Lower lobe of right lung (tissue), 2 donors: ENCODE measurements at regions not wholly inside any gene's neighbourhood (a gene's known extent, or its start where the extent isn't known, plus 50 kb on each side); places are given as distances from the start of the nearest gene placed in this dataset.

ENCODE experiments used
- ATAC-seq, 2 donors: fragments of 200-7000 bp; cut with Tn5 transposase; one replicate each; pipeline ENCODE4 v1.9.1; 2020 to 2022; ENCODE audit warnings: mild to moderate bottlenecking in 2 of 2, moderate library complexity in 2 of 2
- DNase-seq: peaks from one replicate; pipeline ENCODE4 v3.0.0-alpha.2; 2020
- H3K27ac ChIP-seq: fragments of 200-600 bp; one replicate; pipeline ENCODE4 v1.8.0; 2022
- H3K27me3 ChIP-seq: fragments of 200-600 bp; one replicate; pipeline ENCODE4 v1.8.0; 2022; ENCODE audit warnings: low read depth
- H3K36me3 ChIP-seq: fragments of 200-600 bp; one replicate; pipeline ENCODE4 v1.8.0; 2022; ENCODE audit warnings: mild to moderate bottlenecking
- H3K4me1 ChIP-seq: fragments of 200-600 bp; one replicate; pipeline ENCODE4 v1.8.0; 2022
- H3K4me3 ChIP-seq: fragments of 200-600 bp; one replicate; pipeline ENCODE4 v1.8.0; 2022; ENCODE audit warnings: mild to moderate bottlenecking
- H3K9me3 ChIP-seq: fragments of 200-600 bp; one replicate; pipeline ENCODE4 v1.8.0; 2022
- intact Hi-C: fragments of 100-400 bp; cut with DNase I; formaldehyde crosslinking; loops from one replicate; pipeline ENCODE4 v1.11.0; 2022
- TF ChIP-seq, protein P1 (sequence below): fragments of 200-600 bp; IDR thresholded peaks from one replicate; pipeline ENCODE4 v1.8.0; 2022; ENCODE audit warnings: antibody characterized with exemption, mild to moderate bottlenecking
- donor health status: DM: no; HTN: yes; CAD: no; lungs with severe emphysema.

DNA sequence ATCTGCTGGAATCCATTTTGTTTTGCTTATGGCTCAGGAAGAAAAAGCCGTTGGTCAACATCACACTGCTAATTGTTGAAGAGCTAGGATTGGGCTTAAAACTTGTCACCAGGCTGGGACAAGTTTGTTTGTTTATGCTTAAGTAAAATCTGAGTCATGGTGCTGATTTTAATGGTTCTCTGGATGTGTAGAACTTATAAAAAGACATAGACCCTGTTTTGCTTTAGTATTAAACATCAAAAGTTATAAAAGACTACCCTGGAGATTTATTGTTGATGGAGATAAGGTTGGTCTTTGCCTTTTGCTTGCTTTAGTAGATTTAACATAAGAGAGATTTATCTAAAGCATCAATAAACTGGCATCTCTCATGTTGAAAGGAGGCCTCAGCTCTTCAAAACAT, 348.2 kb upstream of the GOLIM4 start:
- H3K9me3 ChIP-seq, result no peaks in the 10 kb centered on the region
- intact Hi-C loops, result no loop called here
- no peak overlapping the region for H3K27ac ChIP-seq
- H3K36me3 ChIP-seq, result no peaks in the 10 kb centered on the region
- no peaks in the 10 kb centered on the region for H3K4me1 ChIP-seq
- no peaks in the 10 kb centered on the region for H3K27me3 ChIP-seq
- DNase-seq (no peak), ATAC-seq (no peak)
- H3K4me3 ChIP-seq, result no peak overlapping the region
- TF ChIP-seq, protein P1, sequence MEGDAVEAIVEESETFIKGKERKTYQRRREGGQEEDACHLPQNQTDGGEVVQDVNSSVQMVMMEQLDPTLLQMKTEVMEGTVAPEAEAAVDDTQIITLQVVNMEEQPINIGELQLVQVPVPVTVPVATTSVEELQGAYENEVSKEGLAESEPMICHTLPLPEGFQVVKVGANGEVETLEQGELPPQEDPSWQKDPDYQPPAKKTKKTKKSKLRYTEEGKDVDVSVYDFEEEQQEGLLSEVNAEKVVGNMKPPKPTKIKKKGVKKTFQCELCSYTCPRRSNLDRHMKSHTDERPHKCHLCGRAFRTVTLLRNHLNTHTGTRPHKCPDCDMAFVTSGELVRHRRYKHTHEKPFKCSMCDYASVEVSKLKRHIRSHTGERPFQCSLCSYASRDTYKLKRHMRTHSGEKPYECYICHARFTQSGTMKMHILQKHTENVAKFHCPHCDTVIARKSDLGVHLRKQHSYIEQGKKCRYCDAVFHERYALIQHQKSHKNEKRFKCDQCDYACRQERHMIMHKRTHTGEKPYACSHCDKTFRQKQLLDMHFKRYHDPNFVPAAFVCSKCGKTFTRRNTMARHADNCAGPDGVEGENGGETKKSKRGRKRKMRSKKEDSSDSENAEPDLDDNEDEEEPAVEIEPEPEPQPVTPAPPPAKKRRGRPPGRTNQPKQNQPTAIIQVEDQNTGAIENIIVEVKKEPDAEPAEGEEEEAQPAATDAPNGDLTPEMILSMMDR, result no peak

DNA sequence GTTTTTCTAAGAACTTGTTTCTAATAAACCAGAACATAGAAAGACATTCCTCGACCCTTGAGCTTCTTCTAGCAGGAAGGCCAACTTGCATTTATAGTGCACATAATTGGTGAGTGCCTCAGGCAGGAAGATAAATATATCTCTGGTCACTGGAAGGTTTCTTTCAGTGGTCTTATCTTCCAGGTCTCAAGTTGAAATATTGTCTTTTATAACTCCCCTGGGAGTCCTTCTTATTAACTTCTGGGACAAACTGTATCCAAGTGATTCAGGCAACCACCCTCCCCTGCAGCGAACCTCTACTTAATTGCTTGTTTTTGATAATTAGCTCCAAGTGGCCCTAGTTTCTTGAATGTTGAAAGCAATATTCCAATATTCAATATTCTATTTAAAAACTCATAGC, 346.8 kb upstream of the GOLIM4 start:
- Histone ChIP-seq H3K36me3 (no peaks in the 10 kb centered on the region), H3K4me3 (no peak overlapping the region), H3K27ac (no peak overlapping the region), H3K4me1 (no peaks in the 10 kb centered on the region), H3K27me3 (no peaks in the 10 kb centered on the region), H3K9me3 (no peaks in the 10 kb centered on the region)
- ATAC-seq (no peak), DNase-seq (no peak)
- intact Hi-C loops, result no loop called here
- TF ChIP-seq, protein P1, result no peak

DNA sequence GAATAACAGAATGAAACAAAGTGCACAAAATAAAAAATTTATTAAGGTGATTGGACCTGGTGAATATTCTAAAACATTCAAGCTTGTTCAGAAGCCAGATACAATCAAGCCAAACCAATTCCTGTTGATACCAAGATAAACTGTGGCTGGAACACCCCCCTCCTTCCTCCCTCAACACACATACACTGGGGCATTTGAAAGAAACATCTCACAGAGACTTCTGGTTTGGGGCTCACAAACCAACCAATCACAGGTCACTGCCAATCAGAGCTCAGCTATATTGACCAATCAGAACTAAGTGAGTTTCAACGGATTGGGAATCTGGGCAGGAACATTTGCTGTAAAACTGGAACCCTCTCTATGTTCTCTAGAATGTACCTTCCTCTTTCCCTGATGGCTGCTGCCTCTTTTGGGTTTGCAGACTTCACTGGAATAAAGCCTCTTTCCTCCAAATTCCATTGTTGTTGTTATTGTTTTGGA, 340.6 kb upstream of the GOLIM4 start:
- H3K4me1 ChIP-seq, result no peaks in the 10 kb centered on the region
- H3K9me3 ChIP-seq, result no peaks in the 10 kb centered on the region
- intact Hi-C loops, result no loop called here
- no peak for ATAC-seq
- H3K27me3 ChIP-seq, result no peaks in the 10 kb centered on the region
- no peak overlapping the region for H3K4me3 ChIP-seq
- TF ChIP-seq, protein P1, result no peak
- no peak overlapping the region for H3K27ac ChIP-seq
- no peaks in the 10 kb centered on the region for H3K36me3 ChIP-seq
- DNase-seq, result no peak

DNA sequence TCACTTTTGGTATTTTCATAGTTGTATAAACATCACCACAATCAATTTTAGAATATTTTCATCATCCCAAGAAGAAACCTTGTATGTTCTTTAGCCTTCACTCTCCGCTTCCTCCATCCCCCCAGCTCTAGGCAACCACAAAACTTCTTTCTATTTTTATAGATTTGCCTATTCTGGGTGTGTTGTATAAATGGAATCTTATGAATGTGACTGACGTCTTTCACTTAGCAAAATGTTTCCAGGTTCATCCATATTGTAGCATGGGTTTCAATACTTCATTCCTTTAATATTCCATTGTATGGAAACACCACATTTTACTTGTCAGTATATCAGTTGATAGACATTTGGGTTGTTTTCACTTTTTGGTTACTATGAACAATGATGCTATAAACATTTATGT, 335.8 kb upstream of the GOLIM4 start:
- Histone ChIP-seq H3K9me3 (no peaks in the 10 kb centered on the region), H3K4me1 (no peaks in the 10 kb centered on the region), H3K27ac (no peak overlapping the region), H3K27me3 (no peaks in the 10 kb centered on the region), H3K4me3 (no peak overlapping the region), H3K36me3 (no peaks in the 10 kb centered on the region)
- ATAC-seq (no peak), DNase-seq (no peak)
- intact Hi-C loops, result no loop called here
- TF ChIP-seq, protein P1, result no peak

DNA sequence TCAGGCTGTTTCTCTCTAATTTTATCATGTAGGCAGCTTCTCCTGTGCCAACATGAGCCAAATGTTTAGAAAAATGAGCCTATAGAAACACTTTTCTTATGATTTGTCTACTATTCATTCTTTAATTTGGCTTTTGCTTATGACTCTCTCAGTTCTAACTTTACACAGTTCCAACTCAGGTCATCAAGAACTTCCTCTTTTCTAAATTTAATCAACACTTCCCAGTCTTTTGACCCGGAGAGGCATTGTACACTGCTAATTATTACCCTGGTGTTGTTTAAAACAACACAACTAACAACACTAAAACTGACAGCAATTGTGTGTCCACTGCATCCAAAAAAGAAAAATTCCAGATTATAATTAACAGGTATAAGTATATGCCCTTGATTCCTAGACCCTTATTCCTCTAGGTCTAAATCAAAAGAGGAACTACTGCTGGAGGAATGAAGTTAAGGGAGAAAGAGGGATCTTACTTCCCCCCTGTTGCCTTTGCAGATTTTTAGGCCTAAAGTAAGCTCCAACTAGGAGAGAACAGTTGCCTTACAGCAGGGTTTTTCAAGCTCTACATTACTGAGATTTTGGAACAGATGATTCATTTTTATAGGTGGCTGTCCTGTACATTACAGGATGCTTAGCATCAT, 332.2 kb upstream of the GOLIM4 start:
- H3K27me3 ChIP-seq, result no peaks in the 10 kb centered on the region
- intact Hi-C loops, result no loop called here
- DNase-seq (no peak), ATAC-seq (no peak)
- no peaks in the 10 kb centered on the region for H3K9me3 ChIP-seq
- no peak overlapping the region for H3K27ac ChIP-seq
- no peaks in the 10 kb centered on the region for H3K36me3 ChIP-seq
- no peaks in the 10 kb centered on the region for H3K4me1 ChIP-seq
- TF ChIP-seq, protein P1, result no peak
- H3K4me3 ChIP-seq, result no peak overlapping the region

DNA sequence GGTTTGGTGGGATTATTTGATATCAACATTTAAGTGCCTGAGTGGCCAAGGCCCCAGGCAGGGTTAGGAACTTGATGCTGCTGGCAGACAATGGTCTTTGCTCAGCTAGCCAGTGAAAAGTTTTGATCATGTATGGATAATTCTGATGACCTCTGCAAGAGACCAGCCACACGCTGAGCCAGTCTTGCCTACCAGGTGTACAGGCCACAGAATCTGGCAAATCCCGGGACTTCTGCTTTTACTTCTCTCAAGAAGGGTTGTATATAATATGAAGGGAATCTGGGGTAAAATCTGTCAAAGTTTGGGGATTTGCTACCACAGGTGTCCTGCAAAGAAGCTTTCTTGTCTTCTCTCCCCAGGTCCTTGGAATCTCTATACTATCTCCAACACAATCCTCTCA, 331.4 kb upstream of the GOLIM4 start:
- no peak for DNase-seq
- TF ChIP-seq, protein P1, result no peak
- no peak overlapping the region for H3K27ac ChIP-seq

More for the DNA sequence above, 331.4 kb upstream of the GOLIM4 start:
- H3K27me3 ChIP-seq, result no peaks in the 10 kb centered on the region
- no peaks in the 10 kb centered on the region for H3K9me3 ChIP-seq
- intact Hi-C loops, result no loop called here
- ATAC-seq, result no peak
- no peaks in the 10 kb centered on the region for H3K36me3 ChIP-seq
- no peaks in the 10 kb centered on the region for H3K4me1 ChIP-seq
- no peak overlapping the region for H3K4me3 ChIP-seq
